Activated CD8-positive, alpha-beta T cell treated with anti-CD3 and anti-CD28 coated beads, Interleukin-2, amount 10 ng/mL, durations not matched to agents 7 days and 5 days (primary cell): ENCODE measurements at regions not wholly inside any gene's neighbourhood (a gene's known extent, or its start where the extent isn't known, plus 50 kb on each side); places are given as distances from the start of the nearest gene placed in this dataset.

ENCODE experiments used
- ATAC-seq: fragments of 150-1000 bp; cut with Tn5 transposase; one replicate; pipeline ENCODE4 v1.10.0; 2021; ENCODE audit warnings: moderate library complexity
- CTCF ChIA-PET: fragments of 350-600 bp; sonication (Branson Sonifier 250); formaldehyde crosslinking; loops from one replicate; lab custom pipeline; 2021; ENCODE audit warnings: antibody characterized with exemption; lab: Charles Lee
- POLR2A ChIA-PET: fragments of 350-600 bp; sonication (Branson Sonifier 250); formaldehyde crosslinking; loops from one replicate; lab custom pipeline; 2021; ENCODE audit warnings: antibody characterized with exemption; lab: Charles Lee
- DNase-seq: peaks from one replicate; pipeline ENCODE4 v3.0.0-alpha.2; 2020
- H3K27ac Mint-ChIP-seq: one replicate; pipeline ENCODE4 v1.8.0; 2021; ENCODE audit warnings: mild to moderate bottlenecking, mixed read lengths
- H3K27me3 Mint-ChIP-seq: one replicate; pipeline ENCODE4 v1.8.0; 2021; ENCODE audit warnings: low read depth, mixed read lengths
- H3K36me3 Mint-ChIP-seq: one replicate; pipeline ENCODE4 v1.8.0; 2021; ENCODE audit warnings: low read depth, mixed read lengths
- H3K4me1 Mint-ChIP-seq: one replicate; pipeline ENCODE4 v1.8.0; 2021; ENCODE audit warnings: low read depth, mixed read lengths
- H3K4me3 Mint-ChIP-seq: one replicate; pipeline ENCODE4 v1.8.0; 2021; ENCODE audit warnings: mild to moderate bottlenecking, mixed read lengths
- H3K9me3 Mint-ChIP-seq: one replicate; pipeline ENCODE4 v1.8.0; 2022; ENCODE audit warnings: mixed read lengths; ENCODE audit not compliant: insufficient read depth

GRCh38 chr13:65907666-65908525 lies 1322.2 kb downstream of the PCDH9 start:
- ATAC-seq (no peak), DNase-seq (no peak)
- CTCF ChIA-PET: no interaction called here
- no peaks in the 10 kb centered on the region for H3K4me1 Mint-ChIP-seq
- H3K36me3 Mint-ChIP-seq: no peaks in the 10 kb centered on the region
- POLR2A ChIA-PET: no interaction called here
- H3K9me3 Mint-ChIP-seq: peaks cover 11% of the 10 kb centered on the region
- no peaks in the 10 kb centered on the region for H3K27me3 Mint-ChIP-seq
- H3K27ac Mint-ChIP-seq: no peak overlapping the region
- H3K4me3 Mint-ChIP-seq: no peak overlapping the region

- no peaks in the 10 kb centered on the region for H3K36me3 Mint-ChIP-seq
- H3K9me3 Mint-ChIP-seq: peaks cover 20% of the 10 kb centered on the region
- ChIA-PET POLR2A (no interaction called here), CTCF (no interaction called here)
- no peak overlapping the region for H3K4me3 Mint-ChIP-seq
- ATAC-seq (no peak), DNase-seq (no peak)
- no peaks in the 10 kb centered on the region for H3K27me3 Mint-ChIP-seq
- no peak overlapping the region for H3K27ac Mint-ChIP-seq
- H3K4me1 Mint-ChIP-seq: no peaks in the 10 kb centered on the region
These were observed 1328.4 kb downstream of the PCDH9 start for GRCh38 chr13:65901723-65902122.

GRCh38 chr13:65894049-65894448 lies 1336.1 kb downstream of the PCDH9 start:
- POLR2A ChIA-PET: no interaction called here
- Mint-ChIP-seq H3K4me3 (no peak overlapping the region), H3K4me1 (no peaks in the 10 kb centered on the region), H3K27ac (no peak overlapping the region), H3K27me3 (no peaks in the 10 kb centered on the region), H3K36me3 (no peaks in the 10 kb centered on the region), H3K9me3 (peaks cover 13% of the 10 kb centered on the region)
- ATAC-seq (no peak), DNase-seq (no peak)
- CTCF ChIA-PET: interaction anchor here (1.2 kb wide), 1 partner anchor 12 kb away, joined by 3 read pairs; no protein-coding TSS in a partner anchor

- CTCF ChIA-PET: interaction anchor here (1.2 kb wide), 1 partner anchor 10 kb away, joined by 3 read pairs; no protein-coding TSS in a partner anchor
- POLR2A ChIA-PET: no interaction called here
- Mint-ChIP-seq H3K27me3 (no peaks in the 10 kb centered on the region), H3K4me1 (no peaks in the 10 kb centered on the region), H3K9me3 (peaks cover 4% of the 10 kb centered on the region), H3K4me3 (no peak overlapping the region), H3K27ac (no peak overlapping the region), H3K36me3 (no peaks in the 10 kb centered on the region)
- ATAC-seq: no peak
- DNase-seq: no peak
These were observed 1337.3 kb downstream of the PCDH9 start for GRCh38 chr13:65892859-65893258.

- POLR2A ChIA-PET: no interaction called here
- CTCF ChIA-PET: no interaction called here
- ATAC-seq (no peak), DNase-seq (no peak)
- Mint-ChIP-seq H3K36me3 (no peaks in the 10 kb centered on the region), H3K9me3 (no peaks in the 10 kb centered on the region), H3K27me3 (no peaks in the 10 kb centered on the region), H3K4me3 (no peak overlapping the region), H3K27ac (no peak overlapping the region), H3K4me1 (no peaks in the 10 kb centered on the region)
These were observed 1340.8 kb downstream of the PCDH9 start for GRCh38 chr13:65889368-65889767.

- POLR2A ChIA-PET: no interaction called here
- Mint-ChIP-seq H3K27me3 (no peaks in the 10 kb centered on the region), H3K4me1 (no peaks in the 10 kb centered on the region), H3K27ac (no peak overlapping the region), H3K9me3 (peaks cover 3% of the 10 kb centered on the region), H3K36me3 (no peaks in the 10 kb centered on the region), H3K4me3 (no peak overlapping the region)
- ATAC-seq (no peak), DNase-seq (no peak)
- CTCF ChIA-PET: interaction anchor here (1.6 kb wide), 1 partner anchor 11 kb away, joined by 3 read pairs; no protein-coding TSS in a partner anchor
These were observed 1347.3 kb downstream of the PCDH9 start for GRCh38 chr13:65882810-65883209.

GRCh38 chr13:65881561-65882155 lies 1348.5 kb downstream of the PCDH9 start:
- ATAC-seq (no peak), DNase-seq (no peak)
- ChIA-PET CTCF (interaction anchor here (1.6 kb wide), 1 partner anchor 12 kb away, joined by 3 read pairs; no protein-coding TSS in a partner anchor), POLR2A (no interaction called here)
- Mint-ChIP-seq H3K9me3 (peaks cover 3% of the 10 kb centered on the region), H3K36me3 (no peaks in the 10 kb centered on the region), H3K27ac (no peak overlapping the region), H3K27me3 (no peaks in the 10 kb centered on the region), H3K4me1 (no peaks in the 10 kb centered on the region), H3K4me3 (no peak overlapping the region)

GRCh38 chr13:65875031-65875430 lies 1355.1 kb downstream of the PCDH9 start:
- H3K27ac Mint-ChIP-seq: no peak overlapping the region
- DNase-seq (no peak), ATAC-seq (no peak)
- H3K27me3 Mint-ChIP-seq: no peaks in the 10 kb centered on the region
- ChIA-PET POLR2A (no interaction called here), CTCF (no interaction called here)
- no peaks in the 10 kb centered on the region for H3K4me1 Mint-ChIP-seq
- H3K4me3 Mint-ChIP-seq: no peak overlapping the region
- H3K9me3 Mint-ChIP-seq: no peaks in the 10 kb centered on the region
- H3K36me3 Mint-ChIP-seq: no peaks in the 10 kb centered on the region

- Mint-ChIP-seq H3K27me3 (no peaks in the 10 kb centered on the region), H3K4me1 (no peaks in the 10 kb centered on the region), H3K9me3 (peaks cover 2% of the 10 kb centered on the region), H3K27ac (no peak overlapping the region), H3K36me3 (no peaks in the 10 kb centered on the region), H3K4me3 (no peak overlapping the region)
- ChIA-PET POLR2A (no interaction called here), CTCF (no interaction called here)
- ATAC-seq: no peak
- no peak for DNase-seq
These were observed 1357.7 kb downstream of the PCDH9 start for GRCh38 chr13:65872448-65872847.

GRCh38 chr13:65868884-65869283 lies 1361.3 kb downstream of the PCDH9 start:
- DNase-seq (no peak), ATAC-seq (no peak)
- peaks cover 15% of the 10 kb centered on the region for H3K9me3 Mint-ChIP-seq
- CTCF ChIA-PET: no interaction called here
- no peaks in the 10 kb centered on the region for H3K4me1 Mint-ChIP-seq
- POLR2A ChIA-PET: no interaction called here
- no peaks in the 10 kb centered on the region for H3K27me3 Mint-ChIP-seq
- no peak overlapping the region for H3K4me3 Mint-ChIP-seq
- H3K36me3 Mint-ChIP-seq: no peaks in the 10 kb centered on the region
- H3K27ac Mint-ChIP-seq: no peak overlapping the region

GRCh38 chr13:65868099-65868498 lies 1362.0 kb downstream of the PCDH9 start:
- Mint-ChIP-seq H3K9me3 (peaks cover 20% of the 10 kb centered on the region), H3K27me3 (no peaks in the 10 kb centered on the region), H3K4me1 (no peaks in the 10 kb centered on the region), H3K4me3 (no peak overlapping the region), H3K36me3 (no peaks in the 10 kb centered on the region), H3K27ac (no peak overlapping the region)
- ChIA-PET CTCF (no interaction called here), POLR2A (no interaction called here)
- ATAC-seq (no peak), DNase-seq (no peak)

GRCh38 chr13:65866138-65866537 lies 1364.0 kb downstream of the PCDH9 start:
- peaks cover 20% of the 10 kb centered on the region for H3K9me3 Mint-ChIP-seq
- H3K27me3 Mint-ChIP-seq: no peaks in the 10 kb centered on the region
- ChIA-PET POLR2A (no interaction called here), CTCF (no interaction called here)
- no peak overlapping the region for H3K4me3 Mint-ChIP-seq
- DNase-seq (no peak), ATAC-seq (no peak)
- H3K27ac Mint-ChIP-seq: no peak overlapping the region
- H3K36me3 Mint-ChIP-seq: no peaks in the 10 kb centered on the region
- H3K4me1 Mint-ChIP-seq: no peaks in the 10 kb centered on the region
